NCI-H187 (cell line): ENCODE measurements at regions not wholly inside any gene's neighbourhood (a gene's known extent, or its start where the extent isn't known, plus 50 kb on each side); places are given as distances from the start of the nearest gene placed in this dataset.

Experiments
- DNase-seq, 2 experiments: peaks; one replicate each; lab custom pipeline; 2025; lab: John Stamatoyannopoulos, UW

- DNase-seq = no peak
Measured at GRCh38 chr12:132426349-132427173, 63.4 kb upstream of the FBRSL1 start.

- no peak for DNase-seq
Measured at GRCh38 chr12:132424811-132425210, 65.1 kb upstream of the FBRSL1 start.

- DNase-seq = no peak
Measured at GRCh38 chr12:132423820-132424645, 65.9 kb upstream of the FBRSL1 start.

GRCh38 chr12:132423251-132423819 lies 66.6 kb upstream of the FBRSL1 start:
- no peak for DNase-seq

GRCh38 chr12:132422381-132423043 lies 67.4 kb upstream of the FBRSL1 start:
- no peak for DNase-seq

- DNase-seq = no peak
Measured at GRCh38 chr12:132422040-132422380, 67.9 kb upstream of the FBRSL1 start.

GRCh38 chr12:132419631-132420246 lies 70.2 kb upstream of the FBRSL1 start:
- no peak for DNase-seq

- DNase-seq = no peak
Measured at GRCh38 chr12:132418393-132418925, 71.5 kb upstream of the FBRSL1 start.

- DNase-seq = no peak
Measured at GRCh38 chr12:132417741-132418140, 72.2 kb upstream of the FBRSL1 start.

- DNase-seq = no peak
Measured at GRCh38 chr12:132416827-132417226, 73.1 kb upstream of the FBRSL1 start.

GRCh38 chr12:132416121-132416673 lies 73.8 kb upstream of the FBRSL1 start:
- DNase-seq = no peak

GRCh38 chr12:132415327-132416120 lies 74.4 kb upstream of the FBRSL1 start:
- no peak for DNase-seq

- DNase-seq = peak; percentile 61 to 76
Measured at GRCh38 chr12:132414634-132415326, 75.2 kb upstream of the FBRSL1 start.

GRCh38 chr12:132413931-132414588 lies 75.9 kb upstream of the FBRSL1 start:
- no peak for DNase-seq

GRCh38 chr12:132411457-132411856 lies 78.5 kb upstream of the FBRSL1 start:
- DNase-seq = peak; percentile 22 to 37

GRCh38 chr12:132410849-132411248 lies 79.1 kb upstream of the FBRSL1 start:
- DNase-seq = no peak

- DNase-seq = no peak
Measured at GRCh38 chr12:132410296-132410625, 79.7 kb upstream of the FBRSL1 start.

- no peak for DNase-seq
Measured at GRCh38 chr12:132409495-132410295, 80.3 kb upstream of the FBRSL1 start.
